Activated effector memory CD4-positive, alpha-beta T cell treated with Interleukin-2 at 50 U/mL for 16 hours (primary cell): ENCODE measurements at regions not wholly inside any gene's neighbourhood (a gene's known extent, or its start where the extent isn't known, plus 50 kb on each side); places are given as distances from the start of the nearest gene placed in this dataset.
"Not testable (repeated sequence)": the region's sequence is repeated elsewhere in the genome, so short reads cannot be mapped to it uniquely, and the experiment has no call there.

Source experiments
- DNase-seq: peaks from one replicate; pipeline ENCODE4 v3.0.0-alpha.2; 2020

DNA sequence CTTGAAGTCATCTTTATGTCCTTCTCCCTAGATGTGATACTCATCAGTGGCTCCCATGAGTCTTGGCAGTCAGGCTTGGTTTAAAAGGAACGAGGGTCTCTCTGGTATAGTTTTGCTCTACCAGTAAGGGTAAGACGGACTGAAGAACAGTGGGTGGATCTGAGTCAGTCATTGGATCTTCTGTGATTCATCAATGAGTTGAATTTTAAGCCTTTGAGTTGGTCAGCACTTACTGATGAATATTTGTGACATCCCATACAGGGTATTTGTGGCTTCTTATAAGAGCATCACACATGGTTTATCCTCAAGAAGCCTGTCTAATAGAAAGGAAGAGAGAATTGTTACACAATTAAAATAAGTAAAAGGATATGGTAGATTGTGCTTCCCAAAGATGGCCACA is 87.3 kb upstream of the NAMPT start:
- DNase-seq, result no peak

DNA sequence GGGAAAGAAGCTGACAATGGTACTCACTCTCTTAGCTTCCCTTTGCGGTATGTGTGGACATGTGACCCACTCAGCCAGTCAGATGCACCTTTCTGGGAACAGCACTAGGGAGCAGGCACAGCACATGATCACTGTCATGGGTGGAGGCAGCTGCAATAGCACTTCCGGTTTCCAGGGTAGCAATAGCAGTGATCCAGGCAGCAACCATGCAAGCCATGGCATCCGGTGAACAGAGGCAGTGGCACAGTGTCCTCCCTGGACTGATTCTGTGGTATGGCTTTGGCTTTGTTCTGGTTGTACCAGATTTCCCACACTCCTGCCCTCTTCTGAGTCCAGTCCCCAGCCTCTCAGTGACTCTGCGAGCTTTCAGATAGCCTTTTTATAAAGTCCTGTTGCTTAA is 86.8 kb upstream of the NAMPT start:
- no peak for DNase-seq

DNA sequence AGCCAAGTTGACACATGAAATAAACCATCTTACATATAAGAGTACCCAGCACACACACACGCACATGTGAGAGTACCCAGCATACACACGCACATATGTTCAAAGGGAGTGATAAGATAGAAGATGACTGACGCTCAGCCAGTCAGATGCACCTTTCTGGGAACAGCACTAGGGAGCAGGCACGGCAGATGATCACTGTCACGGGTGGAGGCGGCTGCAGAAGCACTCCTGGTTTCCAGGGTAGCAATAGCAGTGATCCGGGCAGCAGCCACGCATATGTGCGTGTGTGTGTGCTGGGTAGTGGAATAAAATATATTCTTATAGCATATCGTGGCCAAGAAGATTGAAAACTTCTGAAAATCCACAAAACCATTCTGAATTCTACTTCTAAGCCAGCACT is 85.8 kb upstream of the NAMPT start:
- no peak for DNase-seq

DNA sequence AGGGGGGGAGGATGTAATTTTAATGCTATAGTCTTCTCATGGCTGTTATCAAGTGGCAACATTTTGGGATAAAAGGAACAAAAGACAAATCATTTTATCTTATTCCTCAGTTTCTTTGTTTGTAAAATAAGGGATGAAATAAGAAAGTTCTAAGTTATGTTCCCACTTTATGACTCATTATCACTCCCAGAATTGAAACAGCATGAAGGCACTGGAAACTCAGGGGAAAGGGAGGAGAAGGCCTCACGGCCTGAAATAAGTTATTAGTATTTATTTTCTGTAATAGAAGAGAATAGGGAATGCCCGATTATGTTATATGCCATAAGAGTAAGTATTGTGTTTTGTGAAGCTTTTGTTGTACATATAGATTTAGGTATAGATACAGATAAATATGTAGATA is 85.0 kb upstream of the NAMPT start:
- DNase-seq, result no peak

DNA sequence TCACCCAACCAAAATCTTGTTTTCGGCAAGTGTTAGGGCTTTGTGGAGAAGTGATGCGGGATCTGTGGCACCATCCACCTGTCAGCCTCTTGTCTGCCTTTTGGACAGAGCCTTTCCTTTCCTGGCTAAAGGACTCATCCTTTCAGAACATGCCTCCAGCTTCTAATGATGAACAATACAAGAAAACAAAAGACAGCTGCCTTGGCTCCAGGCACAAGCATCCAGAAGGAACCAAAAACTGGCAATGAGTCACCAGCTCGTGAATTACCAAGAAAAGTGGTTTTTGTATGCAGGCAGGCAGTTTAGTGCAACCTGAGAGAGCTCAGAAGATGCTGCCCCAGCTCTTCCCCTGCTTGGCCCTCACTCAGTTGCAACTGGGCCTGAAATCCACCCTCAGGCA is 84.6 kb upstream of the NAMPT start:
- DNase-seq, result no peak

DNA sequence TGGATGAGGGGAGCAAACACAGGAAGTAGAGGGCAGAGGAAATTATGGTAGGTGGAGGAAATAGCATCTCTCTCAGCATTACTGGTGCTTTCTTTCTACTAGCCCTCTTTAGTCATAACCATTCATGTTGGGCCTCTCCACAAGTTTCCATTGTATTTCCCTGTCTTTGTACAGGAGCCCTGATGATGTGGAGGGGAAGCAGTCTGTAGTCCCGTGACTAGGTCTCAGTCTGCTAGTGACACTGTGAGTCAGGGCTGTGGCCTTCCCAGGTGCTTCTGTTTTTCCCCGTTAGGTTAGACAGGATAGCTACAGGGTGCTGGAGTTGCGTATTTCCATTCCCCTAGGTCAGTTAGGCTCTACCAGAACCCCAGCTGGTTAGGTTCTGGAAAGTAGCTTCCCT is 82.9 kb upstream of the NAMPT start:
- no peak for DNase-seq

DNA sequence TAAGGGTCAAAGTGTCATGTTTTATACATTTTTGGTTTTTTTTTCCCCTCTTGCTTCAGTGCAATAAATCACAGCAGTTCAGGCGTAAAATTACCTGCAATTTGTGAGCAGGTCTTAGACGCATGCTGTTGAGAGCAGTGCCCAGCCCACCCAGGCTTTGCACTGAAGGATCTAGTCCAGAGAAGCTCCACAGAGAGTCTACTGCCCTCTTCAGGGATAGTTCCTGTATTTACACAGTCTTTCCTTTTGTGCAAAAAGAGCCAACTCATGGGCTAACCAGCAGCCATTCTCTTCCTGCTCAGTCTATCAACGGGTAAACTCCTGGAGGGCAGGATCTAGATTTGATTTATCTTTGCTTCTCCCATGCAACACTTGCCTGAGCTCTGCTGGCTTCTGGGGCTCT is 82.2 kb upstream of the NAMPT start:
- no peak for DNase-seq

DNA sequence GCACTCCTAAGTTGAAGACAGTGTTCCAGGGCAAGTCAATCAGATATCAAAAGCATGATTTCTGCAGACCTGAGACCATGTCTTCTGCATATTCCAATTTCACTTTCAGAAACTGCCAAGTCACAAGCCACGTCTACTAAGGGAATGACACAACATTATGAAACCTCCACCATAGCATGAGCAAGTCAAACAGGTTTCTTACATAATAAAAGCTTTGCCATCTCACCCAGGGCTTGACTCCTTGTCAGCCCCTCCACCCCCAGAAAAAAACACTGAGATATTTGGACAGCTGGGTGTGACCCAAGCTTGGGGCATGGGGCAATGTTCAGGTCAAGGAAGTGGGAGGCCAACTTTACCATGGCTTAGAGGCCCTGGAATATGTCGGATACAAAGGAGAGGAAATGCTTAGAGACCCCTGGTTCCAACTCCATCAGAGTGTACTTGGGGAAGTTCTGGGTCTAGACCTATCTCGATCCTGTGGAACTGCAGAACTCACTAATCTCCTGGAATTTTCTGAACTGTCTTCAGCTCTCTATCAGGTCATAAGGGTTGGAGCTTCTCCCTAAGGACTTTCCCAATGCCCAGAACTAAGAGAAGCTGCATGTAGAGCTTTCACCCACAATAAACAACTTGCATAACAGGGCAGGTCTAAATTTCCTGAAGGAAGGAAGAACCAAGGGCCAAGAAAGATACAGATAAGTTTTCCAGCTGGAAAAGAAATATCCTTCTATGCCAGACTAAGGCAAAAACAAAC is 80.6 kb upstream of the NAMPT start:
- DNase-seq, result no peak

DNA sequence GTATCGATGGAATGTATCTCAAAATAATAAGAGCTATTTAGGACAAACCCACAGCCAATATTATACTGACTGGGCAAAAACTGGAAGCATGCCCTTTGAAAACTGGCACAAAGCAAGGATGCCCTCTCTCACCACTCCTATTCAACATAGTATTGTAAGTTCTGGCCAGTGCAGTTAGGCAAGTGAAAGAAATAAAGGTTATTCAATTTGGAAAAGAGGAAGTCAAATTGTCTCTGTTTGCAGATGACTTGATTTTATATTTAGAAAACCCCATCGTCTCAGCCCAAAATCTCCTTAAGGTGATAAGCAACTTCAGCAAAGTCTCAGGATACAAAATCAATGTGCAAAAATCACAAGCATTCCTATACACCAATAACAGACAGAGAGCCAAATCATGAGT is 77.7 kb upstream of the NAMPT start:
- not testable (repeated sequence) for DNase-seq

DNA sequence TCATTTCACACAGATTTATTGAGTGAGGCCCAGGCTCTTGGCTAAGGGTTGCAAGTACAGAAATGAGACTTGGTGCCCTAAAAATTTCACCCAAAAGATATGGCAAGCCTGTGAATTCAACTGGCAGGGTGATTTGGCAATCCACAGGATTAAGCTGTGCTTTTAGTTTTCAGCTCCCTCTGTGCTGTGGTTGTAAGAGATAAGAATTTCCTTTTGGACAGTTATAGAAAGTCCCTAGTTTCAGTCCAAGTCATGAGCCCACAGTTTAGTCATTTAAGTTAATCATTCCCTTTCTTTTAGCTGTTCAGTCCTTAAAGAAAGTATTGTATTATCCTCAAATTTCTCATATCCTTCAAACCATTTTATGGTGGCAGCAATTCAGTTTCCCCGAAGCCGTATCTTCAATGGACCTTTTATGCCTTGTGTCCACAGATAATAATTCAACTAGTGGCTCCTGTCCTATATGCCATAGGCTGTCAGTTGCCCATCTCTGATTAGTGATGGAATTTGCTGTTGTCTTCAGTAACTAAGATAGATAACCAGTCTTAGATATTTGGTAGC is 73.4 kb upstream of the NAMPT start:
- no peak for DNase-seq

DNA sequence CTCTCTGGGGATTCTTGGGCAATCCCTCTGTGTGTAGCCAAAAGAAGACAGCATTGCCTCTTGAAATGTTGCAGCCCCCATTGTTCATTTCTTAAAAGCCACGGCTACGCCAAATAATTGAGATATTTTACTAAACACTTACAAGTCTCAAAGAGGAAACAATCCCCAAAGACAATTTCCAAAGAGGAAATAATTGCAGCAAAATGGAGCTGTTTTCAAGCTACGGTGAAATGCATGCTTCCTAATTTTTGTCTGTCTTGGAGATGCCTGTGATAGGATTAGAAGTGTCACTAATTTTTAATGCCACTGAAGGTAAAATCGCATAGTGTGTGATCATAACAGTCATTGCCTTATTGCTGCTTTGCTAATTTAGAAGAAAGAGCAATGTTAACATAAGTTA is 72.9 kb upstream of the NAMPT start:
- no peak for DNase-seq

DNA sequence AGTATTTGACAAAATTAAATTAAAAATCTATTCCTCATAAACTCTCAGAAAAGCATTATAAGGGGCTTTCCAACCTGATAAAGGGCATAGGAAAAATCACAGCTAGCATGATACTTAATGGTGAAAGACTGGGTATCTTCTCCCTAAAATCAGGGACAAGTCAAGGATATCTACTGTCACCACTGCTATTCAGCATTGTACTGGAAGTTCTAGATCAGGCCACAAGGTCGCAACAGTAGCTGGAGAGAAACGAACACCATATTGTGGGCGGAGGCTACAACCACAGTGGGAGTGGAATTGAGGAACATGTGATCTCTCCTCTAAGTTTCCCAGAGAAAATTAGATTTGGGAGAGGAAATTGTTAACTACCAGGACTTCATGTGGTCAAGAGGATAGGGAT is 70.0 kb upstream of the NAMPT start:
- DNase-seq, result no peak

DNA sequence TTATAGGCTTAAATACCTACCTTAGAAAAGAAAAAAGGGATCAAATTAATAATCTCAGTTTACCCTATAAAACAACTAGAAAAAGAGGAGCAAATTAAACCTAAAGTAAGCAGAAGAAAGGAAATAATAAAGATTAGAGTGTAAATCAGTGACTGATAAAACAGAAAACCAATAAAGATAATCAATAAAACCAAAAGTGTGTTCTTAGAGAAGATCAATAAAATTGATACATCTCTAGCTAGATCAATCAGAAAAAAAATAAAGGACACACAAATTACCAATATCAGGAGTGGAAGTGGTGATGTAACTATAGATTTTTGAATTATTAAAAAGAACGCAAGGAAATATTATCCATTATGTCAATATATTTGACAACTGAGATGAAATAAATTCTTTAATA is 69.2 kb upstream of the NAMPT start:
- no peak for DNase-seq

DNA sequence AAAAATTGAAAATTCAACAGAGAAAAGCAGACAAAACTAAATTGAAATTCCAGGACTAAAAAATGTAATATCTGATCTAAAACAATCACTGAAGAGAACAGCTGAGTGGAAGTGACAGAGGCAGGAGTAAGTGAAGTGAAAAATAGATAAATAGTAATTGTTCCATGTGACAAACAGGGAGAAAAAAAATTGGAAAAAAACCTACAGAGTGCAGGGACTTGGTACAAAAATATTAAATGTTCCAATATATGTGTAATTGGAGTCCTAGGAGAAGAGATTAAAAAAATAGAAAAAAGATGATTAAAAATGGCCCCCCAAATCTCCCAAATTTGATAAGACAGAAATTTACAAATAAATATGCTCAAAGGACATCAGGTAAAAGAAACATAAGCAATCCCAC is 63.4 kb upstream of the NAMPT start:
- DNase-seq, result no peak

DNA sequence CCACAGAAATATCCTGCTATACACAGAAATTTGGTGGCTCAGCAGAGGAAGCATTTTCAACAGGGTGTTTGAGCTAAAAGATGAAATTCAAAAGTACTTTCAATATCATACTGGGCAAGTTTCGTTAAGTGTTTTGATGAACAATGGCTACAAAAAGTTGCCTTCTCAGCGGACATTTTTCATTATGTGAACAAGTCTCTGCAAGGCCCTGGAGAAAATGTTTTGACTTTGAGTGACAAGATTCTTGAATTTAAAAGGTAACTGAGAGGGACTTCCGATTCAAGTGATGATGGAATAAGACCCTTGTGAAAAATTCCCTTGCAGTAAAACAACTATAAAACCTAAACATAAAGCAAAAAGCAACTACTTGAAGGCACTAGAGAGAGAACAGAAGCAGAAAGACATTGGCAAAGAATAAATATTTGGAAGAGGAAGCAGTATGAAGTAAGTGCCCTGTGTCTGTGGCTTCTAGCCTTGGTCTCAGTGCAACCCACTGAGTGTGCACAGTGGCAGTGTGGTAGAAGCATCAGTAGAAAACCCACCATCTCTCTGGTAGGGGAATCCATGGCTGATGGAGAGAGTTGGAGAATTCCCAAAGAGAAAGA is 62.5 kb upstream of the NAMPT start:
- no peak for DNase-seq

DNA sequence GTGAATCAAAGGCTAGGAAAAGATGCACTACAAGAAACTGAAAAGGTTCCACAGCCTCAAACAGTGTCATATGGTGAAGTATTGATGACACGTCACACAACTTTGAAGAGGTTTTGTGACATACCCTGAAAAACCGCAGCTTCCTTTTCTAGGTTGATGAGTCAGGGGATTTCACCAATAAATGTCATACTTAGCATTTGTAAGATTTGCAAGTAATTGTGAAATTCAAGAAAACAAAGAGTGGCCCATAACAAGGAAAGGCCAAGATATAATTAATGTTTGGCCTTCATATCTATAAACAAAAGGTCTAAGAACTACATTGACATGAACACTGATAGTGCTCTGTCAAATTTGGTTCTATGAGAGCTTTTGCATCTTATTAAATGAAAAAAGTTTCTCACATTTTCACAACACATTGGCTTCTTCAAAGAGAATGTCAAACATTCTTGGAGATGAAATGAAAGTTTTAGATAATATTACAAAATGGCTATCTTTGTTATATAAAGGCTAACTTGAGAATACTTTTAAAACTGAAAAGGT is 62.0 kb upstream of the NAMPT start:
- no peak for DNase-seq

DNA sequence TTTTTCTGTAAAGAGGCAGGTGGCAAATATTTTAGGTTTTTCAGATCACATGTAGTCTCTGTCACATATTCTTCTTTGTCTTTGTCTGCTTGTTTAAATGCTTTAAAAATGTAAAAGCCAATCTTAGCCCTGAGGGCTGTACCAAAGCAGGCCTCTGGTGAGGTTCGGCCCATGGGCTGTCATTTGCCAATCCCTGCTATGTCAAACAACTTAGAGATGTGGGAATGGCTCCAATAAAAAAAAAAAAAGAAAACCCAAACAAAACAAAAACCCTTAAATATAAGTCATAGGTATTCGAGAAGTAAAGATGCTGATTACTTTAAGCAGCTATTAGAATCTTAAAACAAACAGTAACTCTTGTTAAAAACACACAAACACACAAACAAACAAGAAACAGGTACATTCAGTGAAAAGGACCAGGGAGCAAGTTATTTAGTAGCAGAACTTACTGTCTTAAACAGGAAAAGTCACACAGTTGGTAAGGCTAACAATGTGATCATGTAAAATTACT is 61.4 kb upstream of the NAMPT start:
- no peak for DNase-seq

DNA sequence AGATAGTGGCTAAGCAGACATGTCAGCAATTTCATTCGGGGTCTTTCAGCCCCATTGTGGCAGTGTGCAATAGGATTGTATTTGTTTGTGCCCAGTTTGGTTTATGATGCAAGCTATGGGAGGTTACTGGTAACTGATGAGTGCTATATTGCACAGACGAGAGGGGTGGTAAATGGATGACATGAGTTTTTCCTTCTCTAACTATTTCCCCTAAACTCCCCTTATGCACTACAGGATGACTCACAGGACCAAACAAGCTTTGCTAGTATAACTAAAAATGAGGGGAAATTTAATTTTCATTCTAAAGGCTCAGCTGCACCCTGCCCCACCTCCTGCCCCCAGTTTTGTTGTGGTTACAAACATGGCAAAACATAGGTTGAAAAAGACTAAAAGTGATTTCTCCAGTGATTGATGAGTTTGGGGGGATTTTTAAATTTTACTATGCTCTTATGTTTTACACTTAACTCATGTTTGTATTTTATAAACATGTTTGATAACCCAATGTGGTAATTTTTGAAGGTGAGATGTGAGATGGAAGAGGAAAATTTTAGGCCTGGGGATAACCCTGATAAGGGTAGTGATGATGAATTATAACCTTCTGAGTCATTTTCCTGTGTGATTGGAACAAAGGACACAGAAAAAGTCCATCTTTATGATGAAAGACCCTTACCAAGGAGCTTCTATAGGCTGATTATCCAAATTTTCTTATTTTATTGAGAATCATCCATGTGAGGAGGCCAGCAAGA is 60.8 kb upstream of the NAMPT start:
- DNase-seq, result no peak

DNA sequence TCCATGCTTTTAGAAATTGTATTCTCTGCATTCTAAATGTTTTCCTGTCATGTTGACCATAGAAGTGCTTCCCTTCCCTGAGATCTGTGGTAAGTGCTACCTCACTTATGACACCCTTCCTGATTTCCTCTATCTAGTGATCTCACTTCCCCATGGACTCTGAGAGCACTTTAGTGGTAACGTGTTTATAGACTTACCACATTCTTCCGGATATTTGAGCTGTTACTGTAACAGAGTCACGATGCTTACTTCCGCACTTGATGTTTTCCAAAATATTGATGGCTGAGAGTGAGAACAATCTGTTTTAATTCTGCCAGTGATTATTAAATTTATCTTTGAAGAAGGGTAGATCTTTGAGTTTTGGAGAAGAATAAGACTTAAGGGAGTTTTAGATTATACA is 60.1 kb upstream of the NAMPT start:
- no peak for DNase-seq

DNA sequence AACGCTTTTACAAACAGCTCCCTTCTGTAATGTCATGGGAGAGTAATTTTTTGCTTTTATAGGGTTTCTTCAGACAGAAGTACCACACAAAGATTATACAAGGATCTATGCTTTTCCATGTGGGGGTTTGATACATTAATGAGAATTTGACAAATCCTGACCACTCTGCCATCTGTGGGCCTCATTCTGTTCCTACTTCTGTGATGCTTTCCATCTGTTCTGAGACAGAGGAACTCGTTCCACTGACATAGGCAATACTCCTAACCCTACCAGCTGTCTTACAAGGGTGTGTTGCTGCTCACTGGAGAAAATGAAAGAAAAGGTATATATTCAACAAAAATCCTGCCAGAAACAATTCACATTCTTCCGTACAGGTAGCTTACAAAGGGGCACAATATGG is 59.4 kb upstream of the NAMPT start:
- no peak for DNase-seq

DNA sequence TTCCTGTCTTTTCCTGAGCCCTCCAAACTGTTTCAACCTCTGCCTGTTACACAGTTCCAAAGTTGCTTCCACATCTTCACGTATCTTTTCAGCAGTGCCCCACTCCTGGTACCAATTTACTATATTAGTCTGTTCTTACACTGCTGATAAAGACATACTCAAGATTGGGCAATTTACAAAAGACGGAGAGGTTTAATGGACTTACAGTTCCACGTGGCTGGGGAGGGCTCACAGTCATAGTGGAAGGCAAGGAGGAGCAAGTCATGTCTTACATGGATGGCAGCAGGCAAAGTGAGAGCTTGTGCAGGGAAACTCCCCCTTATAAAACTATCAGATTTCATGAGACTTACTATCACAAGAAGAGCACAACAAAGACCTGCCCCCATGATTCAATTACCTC is 57.3 kb upstream of the NAMPT start:
- DNase-seq, result not testable (repeated sequence)

DNA sequence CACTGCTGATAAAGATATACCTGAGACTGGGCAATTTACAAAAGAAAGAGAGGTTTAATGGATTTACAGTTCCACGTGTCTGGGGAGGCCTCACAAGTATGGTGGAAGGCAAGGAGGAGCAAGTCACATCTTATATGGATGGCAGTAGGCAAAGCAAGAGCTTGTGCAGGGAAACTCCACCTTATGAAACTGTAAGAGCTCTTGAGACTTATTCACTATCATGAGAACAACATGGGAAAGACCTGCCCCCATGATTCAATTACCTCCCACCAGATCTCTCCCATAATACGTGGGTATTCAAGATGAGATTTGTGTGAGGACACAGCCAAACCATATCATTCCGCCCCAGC is 55.4 kb upstream of the NAMPT start:
- not testable (repeated sequence) for DNase-seq

DNA sequence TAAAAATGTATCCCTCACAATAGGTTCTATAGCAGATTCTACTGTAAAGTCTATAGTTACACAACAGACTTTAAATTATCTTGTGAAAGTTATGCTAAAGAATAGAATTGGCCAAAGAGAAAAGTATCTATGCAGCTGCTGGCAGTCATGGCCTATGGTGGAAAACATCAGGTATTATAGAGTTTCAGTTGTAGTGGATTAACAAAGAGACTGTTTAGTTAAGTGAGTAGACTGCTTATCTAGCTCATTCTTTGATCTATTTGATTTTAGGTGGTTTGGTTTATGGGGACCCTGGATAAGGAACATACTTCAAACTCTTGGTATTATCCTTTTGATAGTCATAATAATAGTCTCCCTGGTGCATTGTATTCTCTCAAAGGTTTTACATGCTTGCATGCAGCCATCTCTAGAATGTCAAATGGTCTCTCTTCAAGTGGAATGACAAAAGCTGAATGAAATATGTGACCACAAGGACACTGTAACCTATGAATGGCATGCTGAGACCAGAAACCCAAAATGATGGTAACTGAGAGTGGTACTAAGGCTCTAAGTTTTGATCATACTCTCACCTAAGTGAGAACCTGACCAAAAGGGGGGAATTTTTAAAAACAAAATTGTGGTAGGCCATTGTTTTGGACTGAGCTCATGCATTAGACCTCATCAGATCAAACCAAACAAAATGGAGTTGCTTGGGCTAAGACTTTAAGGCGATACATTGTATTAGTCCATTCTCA is 54.9 kb upstream of the NAMPT start:
- DNase-seq, result no peak
